HG02981 (cell line): ENCODE measurements at regions not wholly inside any gene's neighbourhood (a gene's known extent, or its start where the extent isn't known, plus 50 kb on each side); places are given as distances from the start of the nearest gene placed in this dataset.

ENCODE experiments used
- ATAC-seq: cut with Tn5 transposase; IDR thresholded peaks from one replicate; pipeline ENCODE4 v1.9.1; 2021; ENCODE audit warnings: mild to moderate bottlenecking, moderate library complexity; ENCODE audit not compliant: unreplicated experiment

- no peak for ATAC-seq
Observed at GRCh38 chr4:182083671-182084410, 159.4 kb upstream of the TENM3 start.

GRCh38 chr4:182085051-182085480, 158.1 kb upstream of the TENM3 start:
- ATAC-seq, result no peak

- ATAC-seq, result no peak
Observed at GRCh38 chr4:182089326-182089725, 153.9 kb upstream of the TENM3 start.

GRCh38 chr4:182090186-182090585, 153.0 kb upstream of the TENM3 start:
- ATAC-seq, result no peak

- ATAC-seq, result no peak
Observed at GRCh38 chr4:182091128-182091527, 152.1 kb upstream of the TENM3 start.

- no peak for ATAC-seq
Observed at GRCh38 chr4:182093431-182093831, 149.8 kb upstream of the TENM3 start.

- ATAC-seq, result no peak
Observed at GRCh38 chr4:182093935-182094334, 149.3 kb upstream of the TENM3 start.

- ATAC-seq, result no peak
Observed at GRCh38 chr4:182101618-182102017, 141.6 kb upstream of the TENM3 start.

- ATAC-seq, result no peak
Observed at GRCh38 chr4:182102576-182102975, 140.6 kb upstream of the TENM3 start.

- no peak for ATAC-seq
Observed at GRCh38 chr4:182103614-182104319, 139.4 kb upstream of the TENM3 start.

GRCh38 chr4:182105416-182105815, 137.8 kb upstream of the TENM3 start:
- no peak for ATAC-seq

- ATAC-seq, result no peak
Observed at GRCh38 chr4:182107931-182108330, 135.3 kb upstream of the TENM3 start.

GRCh38 chr4:182111586-182111985, 131.6 kb upstream of the TENM3 start:
- no peak for ATAC-seq

GRCh38 chr4:182113779-182114178, 129.4 kb upstream of the TENM3 start:
- ATAC-seq, result no peak

GRCh38 chr4:182124359-182124758, 118.8 kb upstream of the TENM3 start:
- no peak for ATAC-seq

GRCh38 chr4:182126096-182126495, 117.1 kb upstream of the TENM3 start:
- ATAC-seq, result no peak

GRCh38 chr4:182126603-182127002, 116.6 kb upstream of the TENM3 start:
- ATAC-seq, result no peak

- no peak for ATAC-seq
Observed at GRCh38 chr4:182133033-182133432, 110.2 kb upstream of the TENM3 start.

- no peak for ATAC-seq
Observed at GRCh38 chr4:182134261-182134660, 108.9 kb upstream of the TENM3 start.

- no peak for ATAC-seq
Observed at GRCh38 chr4:182136201-182136600, 107.0 kb upstream of the TENM3 start.

- ATAC-seq, result no peak
Observed at GRCh38 chr4:182137343-182137742, 105.9 kb upstream of the TENM3 start.

- ATAC-seq, result no peak
Observed at GRCh38 chr4:182139491-182139890, 103.7 kb upstream of the TENM3 start.
